GM21723 (cell line): ENCODE measurements at regions not wholly inside any gene's neighbourhood (a gene's known extent, or its start where the extent isn't known, plus 50 kb on each side); places are given as distances from the start of the nearest gene placed in this dataset.

Experiments used
- ATAC-seq: cut with Tn5 transposase; IDR thresholded peaks from one replicate; pipeline ENCODE4 v1.9.1; 2021; ENCODE audit warnings: mild to moderate bottlenecking, moderate library complexity; ENCODE audit not compliant: unreplicated experiment

DNA sequence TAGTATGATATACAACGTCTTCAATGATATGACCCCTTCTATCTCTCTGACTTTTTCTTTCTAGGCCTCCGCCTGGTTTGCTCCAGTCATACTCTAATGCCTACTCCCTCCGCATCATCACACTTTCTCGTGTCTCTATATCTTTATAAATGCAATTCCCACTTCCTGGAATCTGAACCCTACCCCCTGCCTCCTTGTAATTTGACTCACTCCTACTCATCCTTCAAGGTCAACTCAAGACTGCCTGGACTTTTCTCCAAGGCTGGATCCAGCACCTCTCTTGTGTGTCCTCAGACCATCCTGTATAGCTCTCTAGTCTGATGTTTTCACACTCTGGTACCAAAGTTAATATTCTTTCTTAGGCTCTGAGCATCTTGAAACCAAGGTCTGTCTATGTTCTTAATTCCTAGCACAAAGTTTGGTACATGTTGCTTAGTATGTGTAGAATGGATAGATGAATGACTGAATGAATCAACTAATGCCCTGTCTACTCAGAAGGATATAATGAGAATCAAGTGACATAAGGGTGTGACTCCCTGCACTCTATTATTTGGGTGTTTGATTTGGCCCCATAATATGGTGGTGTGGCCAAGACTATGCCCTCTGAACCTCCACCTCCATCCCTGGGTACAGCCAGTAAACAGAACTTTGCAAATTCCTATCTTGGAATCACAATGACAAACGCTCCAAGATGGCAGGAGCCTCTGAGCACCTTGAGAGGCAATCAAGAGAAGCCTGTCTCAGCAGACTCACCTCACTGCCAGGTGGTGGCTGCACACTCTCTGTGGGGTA lies 74.3 kb upstream of the SERP2 start:
- ATAC-seq, result no peak

DNA sequence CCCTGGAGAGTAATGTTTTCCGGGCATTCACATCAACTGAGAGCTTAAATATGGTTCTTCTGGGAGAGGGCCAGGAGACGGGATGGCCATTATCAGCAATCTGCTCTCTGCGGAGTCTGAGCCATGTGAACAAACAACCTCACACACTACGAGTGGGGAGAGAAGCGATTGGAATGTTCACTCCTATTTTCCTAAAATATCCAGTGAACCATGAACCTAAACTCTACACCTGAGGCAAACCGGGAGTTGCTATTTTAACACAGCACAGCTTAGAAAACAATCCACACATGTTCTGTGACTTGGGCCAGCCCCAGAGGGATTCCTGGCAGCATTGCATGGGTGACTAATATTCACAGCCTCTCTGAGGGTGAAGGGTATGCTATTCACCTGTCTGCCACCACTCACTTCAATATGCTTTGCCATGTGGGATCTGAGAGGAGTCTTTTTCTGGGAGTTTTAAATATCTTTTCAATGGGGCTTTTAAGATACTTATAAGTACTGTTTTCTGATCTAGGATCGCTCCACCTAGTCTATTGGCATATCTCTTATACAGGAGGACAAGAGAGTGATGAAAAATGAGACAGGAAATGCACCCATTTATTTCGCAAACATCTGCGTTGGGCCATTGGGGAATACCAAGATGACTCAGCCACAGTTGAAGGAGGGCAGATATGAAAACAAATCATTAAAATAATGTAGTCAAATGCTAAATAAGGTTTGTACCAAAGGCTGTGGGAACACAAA lies 72.6 kb upstream of the SERP2 start:
- ATAC-seq, result peak; percentile 77

DNA sequence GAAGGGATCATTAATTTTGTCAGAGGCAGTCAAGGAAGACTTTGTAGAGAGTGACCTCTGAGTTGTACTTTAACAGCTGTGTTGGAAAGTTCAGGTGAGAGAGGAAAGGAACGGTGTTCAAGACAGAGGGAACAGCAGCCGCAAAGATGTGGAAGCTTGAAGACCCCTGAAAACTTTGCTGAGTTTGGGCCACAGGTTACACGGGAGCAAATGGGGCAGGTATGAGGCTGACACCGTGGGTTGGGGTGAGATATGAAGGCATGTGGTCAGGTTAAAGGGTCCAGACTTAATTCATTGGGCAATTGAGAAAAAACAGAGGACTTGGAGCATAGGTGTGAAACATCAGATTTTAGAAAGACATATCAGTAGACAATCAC lies 72.0 kb upstream of the SERP2 start:
- ATAC-seq, result no peak

DNA sequence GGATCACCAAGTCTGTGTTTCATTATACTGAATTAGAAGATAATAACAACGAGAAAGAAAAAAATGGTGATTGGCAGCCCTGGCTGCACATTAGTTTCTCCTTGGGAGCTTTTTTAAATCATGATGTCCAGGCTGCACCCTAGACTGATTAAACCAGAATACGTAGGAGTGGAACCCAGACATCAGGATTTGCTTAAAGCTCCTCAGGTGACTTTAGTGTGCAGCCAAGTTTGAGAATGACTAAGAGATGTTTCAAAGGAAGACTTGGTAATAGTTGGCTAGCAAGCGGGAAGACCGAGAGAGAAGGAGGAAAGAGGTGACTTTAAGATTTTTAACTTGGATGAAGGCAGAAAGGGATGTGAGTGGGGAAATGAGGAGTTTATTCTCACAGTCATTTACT lies 71.4 kb upstream of the SERP2 start:
- no peak for ATAC-seq

DNA sequence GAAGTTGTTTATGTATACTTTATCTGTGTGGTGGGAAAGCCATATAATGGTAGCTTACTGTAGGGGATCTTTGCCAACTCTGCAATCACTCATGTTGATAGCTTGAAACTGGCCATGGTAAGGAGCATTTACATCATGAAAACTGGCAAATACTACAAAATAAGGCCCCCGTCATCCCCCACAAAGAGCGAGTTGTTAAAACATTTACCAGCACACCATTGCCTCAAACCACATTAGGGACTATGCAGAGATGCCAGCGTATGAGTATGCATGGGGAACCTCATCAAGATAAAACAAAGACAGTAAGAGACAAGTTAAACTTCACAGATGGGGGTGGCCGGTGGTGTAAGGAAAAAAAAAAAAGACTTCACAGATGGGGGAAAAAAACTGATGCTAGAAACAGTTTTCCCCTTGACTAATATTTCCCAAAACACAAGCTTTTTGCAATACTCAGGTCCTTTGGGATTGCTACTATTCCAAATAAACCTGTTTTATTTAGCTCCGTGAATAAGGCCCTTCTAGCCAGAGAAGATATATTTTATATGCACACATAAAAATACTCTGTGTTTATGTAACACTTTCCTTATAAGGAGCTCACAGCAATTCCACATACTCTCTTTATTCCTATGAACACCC lies 70.6 kb upstream of the SERP2 start:
- no peak for ATAC-seq

DNA sequence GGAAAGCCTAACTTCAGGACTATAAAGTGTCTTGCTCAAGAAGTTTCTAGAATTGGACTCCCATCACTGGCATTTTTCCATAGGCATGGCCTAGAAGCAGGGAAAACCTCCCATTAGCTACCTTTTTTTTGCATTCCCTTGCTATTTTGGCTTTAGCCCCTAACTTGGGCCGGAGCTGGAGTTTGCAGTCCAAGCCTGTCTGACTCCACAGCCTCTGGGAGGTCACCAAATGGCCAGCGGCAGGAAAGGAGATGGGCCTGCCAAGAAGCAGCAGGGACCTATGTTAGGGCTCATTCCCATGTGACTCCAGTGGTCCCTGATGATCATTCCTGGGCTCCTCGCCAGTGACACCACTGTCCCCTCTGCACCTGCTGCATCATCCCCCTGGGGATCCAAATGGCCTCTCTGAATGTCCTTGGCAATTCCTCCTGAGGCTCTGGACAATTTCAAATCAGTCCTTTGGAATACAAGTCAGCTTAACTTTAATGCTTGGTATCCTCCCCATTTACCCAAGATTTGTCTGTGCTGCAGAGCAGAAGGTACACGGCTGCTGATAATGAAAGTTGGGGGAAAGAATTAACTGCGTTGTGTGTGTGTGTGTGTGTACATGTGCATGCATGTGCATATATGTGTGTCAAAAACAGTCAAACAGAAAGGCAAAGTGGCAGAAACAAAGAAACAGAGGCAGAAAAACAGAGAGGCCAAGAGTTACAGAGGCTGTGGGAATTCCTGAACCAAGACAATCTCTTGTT lies 69.8 kb upstream of the SERP2 start:
- ATAC-seq, result no peak

DNA sequence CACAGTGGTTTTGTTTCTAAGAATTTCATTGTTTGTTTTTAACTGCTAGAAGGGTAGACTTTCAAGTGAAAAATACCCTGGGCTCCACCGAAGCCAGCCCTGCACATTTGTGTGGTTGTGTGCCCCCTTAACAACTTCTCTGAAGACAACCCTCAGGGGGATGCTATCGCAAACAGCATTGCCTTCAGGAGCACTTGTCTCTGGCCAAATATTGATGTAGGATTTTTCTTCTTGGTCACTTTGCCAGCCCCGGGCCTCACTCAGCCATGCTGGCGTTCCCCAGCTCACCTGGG lies 69.2 kb upstream of the SERP2 start:
- ATAC-seq, result no peak

DNA sequence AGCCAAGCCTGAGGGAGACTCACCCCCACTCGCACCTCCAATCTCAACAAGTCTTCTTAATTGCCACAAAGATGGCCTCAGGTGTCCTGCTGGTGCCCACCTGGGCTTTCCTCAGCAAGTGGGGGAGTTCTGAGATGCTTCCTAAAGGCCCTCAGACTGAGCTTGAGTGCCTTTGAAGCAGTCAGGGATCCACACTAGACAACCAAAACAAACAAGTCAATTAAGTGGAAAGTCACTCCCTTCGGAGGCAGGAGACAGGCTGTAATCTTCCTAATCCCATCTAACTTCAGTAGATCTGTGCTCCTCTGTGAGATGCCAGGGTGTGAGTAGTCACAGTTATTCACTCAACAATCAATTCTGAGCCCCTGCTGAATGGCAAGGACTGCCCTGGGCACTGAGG lies 68.3 kb upstream of the SERP2 start:
- no peak for ATAC-seq

DNA sequence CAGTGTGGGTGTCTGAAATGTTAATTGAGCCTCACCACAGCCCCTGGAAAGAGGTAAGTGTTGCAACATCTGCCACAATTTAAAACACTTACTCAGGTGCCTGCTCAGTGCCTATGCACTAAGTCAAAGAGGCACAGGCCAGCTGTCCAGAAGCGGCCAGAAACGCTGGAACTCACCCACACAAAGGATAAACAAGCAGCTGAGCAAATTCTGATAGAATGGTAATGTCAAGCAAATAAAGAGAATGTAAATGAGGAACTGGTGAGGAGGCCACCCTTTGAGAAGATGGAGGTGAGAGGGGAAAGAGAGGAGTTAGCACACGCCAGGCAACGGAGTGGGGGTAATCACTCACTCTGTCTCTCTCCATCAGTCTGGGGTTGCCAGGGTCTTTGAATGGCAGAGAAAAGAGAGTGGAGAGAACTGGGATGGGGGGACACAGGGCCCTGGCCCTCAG lies 67.7 kb upstream of the SERP2 start:
- ATAC-seq, result no peak

DNA sequence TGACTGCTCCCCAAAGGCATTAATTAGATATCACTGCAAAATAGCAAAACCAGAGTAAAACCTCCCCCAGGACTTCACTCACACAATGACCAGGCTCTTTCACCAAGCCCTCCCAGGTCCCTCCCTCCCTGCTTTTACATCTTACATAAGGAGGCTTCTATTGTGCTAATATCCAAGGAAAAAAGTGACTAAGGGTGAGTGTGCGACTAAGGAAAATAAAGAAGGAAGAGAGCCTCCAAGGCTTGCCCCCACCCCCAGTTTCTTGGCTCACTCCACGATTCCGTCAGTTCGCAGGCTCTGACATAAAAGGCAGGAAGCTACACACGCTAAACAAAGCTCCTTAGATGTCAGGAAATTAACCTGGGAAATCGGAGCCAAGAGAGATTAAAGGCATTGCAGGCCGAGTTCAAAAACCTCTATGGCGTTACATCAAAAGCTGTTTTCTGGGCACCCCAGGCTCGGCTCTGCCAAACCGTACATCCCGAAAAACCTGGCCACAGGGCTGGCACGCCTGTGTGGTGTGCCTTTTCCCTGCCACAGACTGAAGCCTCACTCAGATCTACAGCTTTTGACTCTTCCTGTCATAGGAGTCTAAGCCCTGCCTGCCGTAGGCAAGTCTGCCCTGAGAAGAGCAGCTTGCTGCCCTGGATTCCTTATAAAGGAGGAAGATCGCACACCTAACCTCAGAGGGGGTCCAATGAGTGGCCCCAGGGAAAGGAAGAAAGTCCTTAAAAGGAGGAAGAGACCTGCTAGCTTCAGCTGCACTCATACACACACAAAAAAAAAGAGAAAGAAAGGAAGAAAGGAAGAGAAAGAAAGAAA lies 67.0 kb upstream of the SERP2 start:
- ATAC-seq, result no peak

DNA sequence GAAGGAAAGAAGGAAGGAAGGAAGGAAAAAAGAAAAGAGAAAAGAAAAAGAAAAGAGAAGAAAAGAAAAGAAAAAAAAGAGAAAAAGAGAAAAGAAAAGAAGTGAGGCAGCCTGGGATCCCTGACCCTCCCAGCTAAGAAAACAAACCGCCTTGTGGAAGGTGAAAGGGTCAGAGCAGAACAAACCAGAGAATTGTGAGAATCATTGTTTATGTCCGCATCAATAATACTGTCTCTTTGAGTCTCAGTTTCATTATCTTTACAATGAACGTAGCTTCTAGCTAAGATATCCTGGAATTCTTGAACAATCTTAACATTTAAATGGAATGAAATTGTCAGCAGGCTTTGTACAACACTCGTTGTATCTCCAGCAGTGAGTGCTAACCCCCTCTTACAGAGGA lies 66.4 kb upstream of the SERP2 start:
- ATAC-seq, result no peak

DNA sequence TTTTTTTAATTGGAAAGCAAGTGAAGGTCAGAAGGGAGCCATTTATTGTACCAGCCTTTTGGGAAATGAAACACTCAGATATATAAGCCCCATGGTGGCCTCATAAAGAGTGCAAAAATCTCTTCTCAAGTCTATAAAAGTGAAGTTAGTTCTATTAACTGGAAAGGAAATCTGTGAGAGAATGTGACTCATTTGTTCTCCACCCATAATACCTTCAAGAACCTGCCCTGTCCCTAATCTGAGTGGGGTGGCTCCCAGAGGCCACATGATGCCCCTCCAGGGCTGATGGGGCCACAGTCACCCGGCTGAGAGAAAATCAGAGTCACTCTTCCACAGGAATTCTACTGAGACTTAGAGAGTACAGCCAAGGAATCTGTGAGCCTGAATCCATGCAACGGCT lies 65.8 kb upstream of the SERP2 start:
- no peak for ATAC-seq

DNA sequence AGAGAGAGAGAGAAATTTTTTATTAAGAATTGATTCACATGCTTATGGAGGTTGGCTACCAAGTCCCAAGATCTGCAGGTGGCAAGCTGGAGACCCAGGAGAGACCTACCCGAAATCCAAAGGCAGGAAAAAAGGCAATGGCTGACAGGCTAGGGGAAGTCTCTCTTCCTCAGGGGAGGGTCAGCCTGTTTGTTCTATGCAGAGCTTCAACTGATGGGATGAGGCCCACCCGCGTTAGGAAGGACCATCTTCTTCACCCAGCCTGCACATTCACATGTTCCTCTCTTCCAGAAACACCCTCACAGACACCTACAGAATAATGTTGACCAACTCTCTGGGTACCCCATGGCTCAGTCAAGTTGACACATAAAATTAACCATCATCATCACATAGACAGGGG lies 65.3 kb upstream of the SERP2 start:
- ATAC-seq, result no peak

DNA sequence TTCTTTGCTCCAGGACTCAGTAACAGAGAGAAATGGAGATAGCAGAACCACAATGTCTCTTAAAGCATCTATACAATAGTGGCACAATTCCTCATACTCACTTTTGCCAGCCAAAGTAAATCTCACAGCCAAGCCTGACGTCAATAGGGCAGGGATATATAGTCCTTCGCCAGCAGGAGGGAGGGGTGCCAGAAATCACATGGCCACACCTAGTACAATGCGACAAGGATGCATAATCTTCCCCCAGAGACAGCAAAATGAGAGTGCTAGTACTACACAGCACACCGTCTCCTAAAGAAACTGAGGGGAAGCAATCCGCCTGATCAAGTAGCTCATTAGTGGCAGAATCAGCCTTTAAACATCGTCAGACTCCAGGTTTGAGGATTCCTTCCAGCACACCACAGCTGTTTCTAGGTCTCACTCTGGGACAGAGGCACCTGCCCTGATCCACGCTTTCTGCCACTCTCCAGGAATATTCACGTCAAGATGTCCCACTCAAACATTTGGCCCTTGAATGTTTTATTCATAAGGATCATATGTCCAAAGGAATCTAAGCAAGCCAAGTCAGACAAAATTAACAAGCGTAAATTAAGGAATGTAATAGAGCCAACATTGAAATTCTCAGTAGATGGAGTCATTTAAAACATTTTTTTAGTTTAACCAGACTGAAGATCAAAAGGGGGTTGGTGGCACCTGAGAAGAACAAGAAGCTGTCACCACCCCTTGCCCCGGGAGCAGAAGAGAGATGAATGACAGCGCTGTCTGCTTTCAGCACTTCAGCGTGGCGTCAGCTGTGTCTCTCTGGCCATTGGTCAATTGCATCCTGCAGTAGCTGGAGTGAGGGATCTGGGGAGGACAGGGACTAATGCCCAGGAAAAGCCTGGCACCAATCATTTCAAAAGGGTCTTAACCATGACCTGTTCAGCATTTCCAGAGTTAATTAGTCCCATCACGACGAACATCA lies 63.5 kb upstream of the SERP2 start:
- ATAC-seq, result no peak

DNA sequence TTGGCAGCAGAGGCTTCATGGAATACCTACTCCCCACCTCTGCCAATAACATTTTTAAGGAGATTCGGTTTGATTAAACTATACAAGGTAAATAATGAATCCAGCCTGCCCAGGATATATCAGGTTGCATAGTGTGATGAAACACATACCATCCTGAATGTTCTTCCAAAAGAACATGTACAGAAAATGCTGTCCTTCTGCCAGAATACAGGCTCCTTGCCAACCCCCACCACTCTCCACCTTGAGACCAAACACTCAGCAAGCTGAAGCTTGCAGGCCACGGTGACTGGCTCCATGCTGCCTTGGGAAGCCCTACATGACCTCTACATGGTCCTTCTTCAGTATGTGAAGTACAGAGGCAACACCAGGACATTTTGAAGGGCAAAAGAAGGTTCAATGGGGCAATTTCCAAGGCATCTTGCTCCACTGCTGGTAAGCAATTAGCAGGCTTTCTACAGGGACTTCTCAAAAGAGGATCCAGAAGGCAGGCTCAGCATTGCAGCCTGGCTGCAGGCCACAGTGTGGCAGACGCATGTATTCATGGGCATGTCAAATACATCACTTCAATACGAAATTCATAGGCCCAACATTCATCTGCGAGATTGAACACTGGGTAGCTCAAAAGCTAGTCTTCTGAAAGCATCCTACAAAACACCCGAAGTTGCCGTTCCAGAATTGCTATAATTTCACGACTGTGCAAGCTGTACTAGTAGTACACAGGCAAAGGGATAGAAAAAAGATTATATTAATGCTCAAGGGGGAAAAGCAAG lies 62.4 kb upstream of the SERP2 start:
- no peak for ATAC-seq

DNA sequence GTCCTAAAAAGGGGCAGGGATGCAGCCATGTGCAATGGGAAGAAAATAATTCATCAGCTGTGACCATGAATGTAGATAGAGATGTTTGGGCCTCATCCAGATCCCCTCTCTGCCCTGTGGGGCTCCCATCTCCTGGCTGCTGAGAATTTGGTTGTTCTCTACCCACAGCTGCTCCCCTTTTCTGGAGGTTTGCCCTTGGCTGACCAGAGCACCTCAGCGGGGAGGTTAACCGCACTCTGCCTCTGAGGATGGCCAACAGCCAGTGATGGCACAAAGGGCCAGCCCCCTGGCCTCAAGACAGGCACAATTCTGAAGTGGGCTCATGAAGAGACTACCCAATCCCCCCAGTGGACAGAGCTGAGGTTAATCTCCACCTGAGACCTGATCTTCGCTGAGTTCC lies 61.5 kb upstream of the SERP2 start:
- ATAC-seq, result no peak

DNA sequence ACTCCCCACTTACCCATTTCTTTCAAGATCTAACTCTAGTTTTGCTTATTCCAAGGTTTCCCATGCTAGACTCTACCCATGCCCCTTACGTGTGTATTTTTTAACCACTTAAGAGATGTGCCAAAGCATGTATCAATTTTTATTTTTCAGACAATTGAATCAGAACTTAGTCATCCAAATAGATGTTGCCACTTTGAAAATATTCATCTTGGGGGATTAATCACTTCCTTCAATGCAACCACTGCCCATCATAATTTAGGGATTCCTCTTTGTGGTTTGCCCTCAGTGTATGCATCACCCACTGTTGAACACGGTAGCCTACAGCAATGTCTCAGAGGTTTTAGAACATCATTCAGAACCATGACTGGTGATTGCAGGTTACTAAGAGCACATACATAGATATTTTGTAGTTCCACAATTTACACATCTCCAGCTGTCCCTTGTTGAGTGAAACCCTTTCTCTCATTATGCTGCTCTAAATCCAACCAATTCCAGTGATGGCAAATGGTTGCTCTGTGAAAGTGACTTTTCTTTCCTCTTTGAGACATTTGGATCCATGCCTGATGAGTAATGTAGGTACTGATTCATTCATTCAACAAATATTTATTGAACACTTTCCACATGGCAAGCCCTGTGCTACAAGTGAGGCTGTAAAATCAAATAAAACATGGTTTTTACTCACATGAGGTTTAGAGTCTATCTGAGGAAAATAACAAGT lies 60.6 kb upstream of the SERP2 start:
- ATAC-seq, result no peak

DNA sequence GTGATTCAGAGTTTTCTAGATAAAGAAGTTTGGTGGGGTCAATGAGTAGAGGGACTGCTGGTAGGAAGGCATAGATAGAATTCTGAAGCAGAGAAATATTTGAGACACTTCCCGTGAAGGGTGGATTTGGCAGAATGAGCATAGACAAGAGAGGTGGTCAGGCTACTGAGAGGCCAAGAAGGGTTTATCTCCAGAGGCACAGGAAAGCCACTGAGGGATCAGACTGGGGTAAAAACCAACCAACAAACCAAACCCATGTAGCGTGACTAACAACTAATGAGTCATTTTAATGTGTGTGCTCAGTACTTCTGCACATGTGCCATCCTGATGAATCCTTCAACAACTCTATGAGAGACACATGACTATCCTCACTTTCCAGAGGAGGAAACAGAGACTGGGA lies 60.0 kb upstream of the SERP2 start:
- ATAC-seq, result no peak
